ENCODE measurements at regions not wholly inside any gene's neighbourhood (a gene's known extent, or its start where the extent isn't known, plus 50 kb on each side); places are given as distances from the start of the nearest gene placed in this dataset.

- Histone ChIP-seq H3K79me2 (replicated peaks; ENCODE audit: insufficient read depth, low read length) (no peaks in the 10 kb centered on the region), H3K36me3 (ENCODE audit: insufficient read depth, low read length) (no peaks in the 10 kb centered on the region), H3K27ac (ENCODE audit: low read length) (no peak overlapping the region), H3K9me3 (ENCODE audit: low read length) (no peaks in the 10 kb centered on the region), H3K27me3 (ENCODE audit: insufficient read depth, low read depth, low read length) (no peaks in the 10 kb centered on the region), H3F3A (ENCODE audit: insufficient read depth, low read length, poor library complexity, severe bottlenecking) (no peaks in the 10 kb centered on the region), H4K20me1 (ENCODE audit: insufficient read depth) (no peaks in the 10 kb centered on the region), H3K9ac (ENCODE audit: low read length) (no peak overlapping the region), H3K4me3 (ENCODE audit: low read length) (no peak overlapping the region), H3K9me2 (ENCODE audit: insufficient read depth, low read length) (no peaks in the 10 kb centered on the region), H2AFZ (ENCODE audit: low read depth, low read length) (no peak overlapping the region), H3K4me2 (ENCODE audit: low read length) (no peak overlapping the region)
- TF ChIP-seq CTCF (IDR thresholded peaks at IDR 0.05; ENCODE audit: poor library complexity, severe bottlenecking): no peak
- no peak for TF ChIP-seq TAF1 (IDR thresholded peaks at IDR 0.05; ENCODE audit: low read depth)
- no peak for TF ChIP-seq SMC3 (conservative IDR thresholded peaks at IDR 0.05; ENCODE audit: poor library complexity)
- TF ChIP-seq EZH2 (IDR thresholded peaks at IDR 0.05; ENCODE audit: borderline replicate concordance, insufficient read depth, low read length, poor library complexity, severe bottlenecking): no peak
- TF ChIP-seq RAD21 (conservative IDR thresholded peaks at IDR 0.05): no peak
- TF ChIP-seq POLR2AphosphoS5 (IDR thresholded peaks at IDR 0.05): no peak
- TF ChIP-seq REST (IDR thresholded peaks at IDR 0.05; ENCODE audit: borderline replicate concordance): no peak
- no peak for TF ChIP-seq EP300 (conservative IDR thresholded peaks at IDR 0.05; ENCODE audit: poor library complexity, severe bottlenecking)
- no peak for TF ChIP-seq MXI1 (conservative IDR thresholded peaks at IDR 0.05; ENCODE audit: poor library complexity, severe bottlenecking)
Measured at GRCh38 chr17:55642741-55643140, 79.9 kb downstream of the TMEM100 start.

- Histone ChIP-seq H3K79me2 (replicated peaks; ENCODE audit: insufficient read depth, low read length) (no peaks in the 10 kb centered on the region), H3K36me3 (ENCODE audit: insufficient read depth, low read length) (no peaks in the 10 kb centered on the region), H3K27me3 (ENCODE audit: insufficient read depth, low read depth, low read length) (no peaks in the 10 kb centered on the region), H3K4me2 (ENCODE audit: low read length) (no peak overlapping the region), H3K9me3 (ENCODE audit: low read length) (no peaks in the 10 kb centered on the region), H2AFZ (ENCODE audit: low read depth, low read length) (no peak overlapping the region), H3K27ac (ENCODE audit: low read length) (no peak overlapping the region), H4K20me1 (ENCODE audit: insufficient read depth) (no peaks in the 10 kb centered on the region), H3K9me2 (ENCODE audit: insufficient read depth, low read length) (no peaks in the 10 kb centered on the region), H3F3A (ENCODE audit: insufficient read depth, low read length, poor library complexity, severe bottlenecking) (no peaks in the 10 kb centered on the region), H3K9ac (ENCODE audit: low read length) (no peak overlapping the region), H3K4me3 (ENCODE audit: low read length) (no peak overlapping the region)
- TF ChIP-seq TAF1 (IDR thresholded peaks at IDR 0.05; ENCODE audit: low read depth): no peak
- TF ChIP-seq RAD21 (conservative IDR thresholded peaks at IDR 0.05): no peak
- TF ChIP-seq EZH2 (IDR thresholded peaks at IDR 0.05; ENCODE audit: borderline replicate concordance, insufficient read depth, low read length, poor library complexity, severe bottlenecking): no peak
- TF ChIP-seq EP300 (conservative IDR thresholded peaks at IDR 0.05; ENCODE audit: poor library complexity, severe bottlenecking): no peak
- no peak for TF ChIP-seq CTCF (IDR thresholded peaks at IDR 0.05; ENCODE audit: poor library complexity, severe bottlenecking)
- TF ChIP-seq SMC3 (conservative IDR thresholded peaks at IDR 0.05; ENCODE audit: poor library complexity): no peak
- no peak for TF ChIP-seq REST (IDR thresholded peaks at IDR 0.05; ENCODE audit: borderline replicate concordance)
- no peak for TF ChIP-seq MXI1 (conservative IDR thresholded peaks at IDR 0.05; ENCODE audit: poor library complexity, severe bottlenecking)
- no peak for TF ChIP-seq POLR2AphosphoS5 (IDR thresholded peaks at IDR 0.05)
Measured at GRCh38 chr17:55641676-55642081, 81.0 kb downstream of the TMEM100 start.

All from neural cell (in vitro differentiated cells).